ENCODE measurements at regions not wholly inside any gene's neighbourhood (a gene's known extent, or its start where the extent isn't known, plus 50 kb on each side); places are given as distances from the start of the nearest gene placed in this dataset.

- Histone ChIP-seq H3K9ac (ENCODE audit: low read depth in 1 of 2, low read length in 2 of 2) (no peak overlapping the region), H3K27ac (ENCODE audit: low read depth, low read length) (no peak overlapping the region), H3K4me3 (ENCODE audit: low read depth in 1 of 2, low read length in 2 of 2) (no peak overlapping the region), H3K9me3 (ENCODE audit: control insufficient read depth in 1 of 2, low read length in 2 of 2) (peaks cover 3 to 5% of the 10 kb centered on the region in 2 donors), H3K36me3 (ENCODE audit: control insufficient read depth in 1 of 2, insufficient read depth in 2 of 2, low read length in 2 of 2) (no peaks in the 10 kb centered on the region), H3K27me3 (ENCODE audit: control insufficient read depth in 1 of 2, insufficient read depth in 2 of 2, low read length in 2 of 2) (no peaks in the 10 kb centered on the region), H3K4me1 (ENCODE audit: control insufficient read depth in 1 of 2, insufficient read depth in 2 of 2, low read length in 2 of 2) (no peaks in the 10 kb centered on the region)
These were observed 72.0 kb upstream of the TOX3 start for GRCh38 chr16:52618753-52619497.

DNA sequence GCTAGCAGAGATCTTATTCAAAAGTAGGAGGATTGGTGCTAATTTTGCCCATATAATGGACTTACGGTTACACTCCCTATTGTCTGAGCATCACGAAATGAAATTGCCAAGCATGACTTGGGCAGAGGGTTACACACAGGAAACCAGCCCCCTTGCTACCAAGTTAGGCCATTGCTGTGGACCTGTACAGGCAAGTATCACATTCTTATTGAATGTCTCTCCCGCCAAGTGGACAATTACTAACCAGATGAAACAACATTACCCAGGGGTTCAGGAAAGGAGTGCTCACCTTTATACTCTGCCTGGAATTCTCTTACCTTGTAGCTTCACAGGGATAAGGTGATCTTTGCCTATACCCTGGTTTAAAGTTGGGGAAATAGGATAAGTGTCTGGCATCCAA is 70.6 kb upstream of the TOX3 start:
- Histone ChIP-seq H3K36me3 (ENCODE audit: control insufficient read depth in 1 of 2, insufficient read depth in 2 of 2, low read length in 2 of 2) (no peaks in the 10 kb centered on the region), H3K27ac (ENCODE audit: low read depth, low read length) (no peak overlapping the region), H3K9me3 (ENCODE audit: control insufficient read depth in 1 of 2, low read length in 2 of 2) (peaks cover 3 to 5% of the 10 kb centered on the region in 2 donors), H3K27me3 (ENCODE audit: control insufficient read depth in 1 of 2, insufficient read depth in 2 of 2, low read length in 2 of 2) (no peaks in the 10 kb centered on the region), H3K4me3 (ENCODE audit: low read depth in 1 of 2, low read length in 2 of 2) (no peak overlapping the region), H3K9ac (ENCODE audit: low read depth in 1 of 2, low read length in 2 of 2) (no peak overlapping the region), H3K4me1 (ENCODE audit: control insufficient read depth in 1 of 2, insufficient read depth in 2 of 2, low read length in 2 of 2) (peaks cover 0 to 2% of the 10 kb centered on the region in 2 donors)

- Histone ChIP-seq H3K4me3 (ENCODE audit: low read depth in 1 of 2, low read length in 2 of 2) (no peak overlapping the region), H3K9me3 (ENCODE audit: control insufficient read depth in 1 of 2, low read length in 2 of 2) (no peaks in the 10 kb centered on the region), H3K4me1 (ENCODE audit: control insufficient read depth in 1 of 2, insufficient read depth in 2 of 2, low read length in 2 of 2) (peaks cover 4 to 29% of the 10 kb centered on the region in 2 donors)
These were observed 66.6 kb upstream of the TOX3 start for GRCh38 chr16:52613508-52613907.

GRCh38 chr16:52611817-52612673 is 65.1 kb upstream of the TOX3 start:
- H3K4me3 ChIP-seq (ENCODE audit: low read depth in 1 of 2, low read length in 2 of 2), result peak overlapping the region; percentile 21 to 25
- H3K9ac ChIP-seq (ENCODE audit: low read depth in 1 of 2, low read length in 2 of 2), result no peak overlapping the region
- H3K4me1 ChIP-seq (ENCODE audit: control insufficient read depth in 1 of 2, insufficient read depth in 2 of 2, low read length in 2 of 2), result peaks cover 6 to 32% of the 10 kb centered on the region in 2 donors
- H3K9me3 ChIP-seq (ENCODE audit: control insufficient read depth in 1 of 2, low read length in 2 of 2), result no peaks in the 10 kb centered on the region
- no peak overlapping the region for H3K27ac ChIP-seq (ENCODE audit: low read depth, low read length)
- H3K36me3 ChIP-seq (ENCODE audit: control insufficient read depth in 1 of 2, insufficient read depth in 2 of 2, low read length in 2 of 2), result no peaks in the 10 kb centered on the region
- no peaks in the 10 kb centered on the region for H3K27me3 ChIP-seq (ENCODE audit: control insufficient read depth in 1 of 2, insufficient read depth in 2 of 2, low read length in 2 of 2)

More at GRCh38 chr16:52613508-52613907, 66.6 kb upstream of the TOX3 start:
- H3K36me3 ChIP-seq (ENCODE audit: control insufficient read depth in 1 of 2, insufficient read depth in 2 of 2, low read length in 2 of 2), result no peaks in the 10 kb centered on the region
- no peaks in the 10 kb centered on the region for H3K27me3 ChIP-seq (ENCODE audit: control insufficient read depth in 1 of 2, insufficient read depth in 2 of 2, low read length in 2 of 2)
- no peak overlapping the region for H3K9ac ChIP-seq (ENCODE audit: low read depth in 1 of 2, low read length in 2 of 2)
- H3K27ac ChIP-seq (ENCODE audit: low read depth, low read length), result no peak overlapping the region

GRCh38 chr16:52603015-52603414 is 56.1 kb upstream of the TOX3 start:
- Histone ChIP-seq H3K27ac (ENCODE audit: low read depth, low read length) (no peak overlapping the region), H3K9ac (ENCODE audit: low read depth in 1 of 2, low read length in 2 of 2) (no peak overlapping the region), H3K4me1 (ENCODE audit: control insufficient read depth in 1 of 2, insufficient read depth in 2 of 2, low read length in 2 of 2) (peaks cover 10 to 22% of the 10 kb centered on the region in 2 donors)

GRCh38 chr16:52597772-52598483 is 51.0 kb upstream of the TOX3 start:
- Histone ChIP-seq H3K27me3 (ENCODE audit: control insufficient read depth in 1 of 2, insufficient read depth in 2 of 2, low read length in 2 of 2) (no peaks in the 10 kb centered on the region), H3K4me1 (ENCODE audit: control insufficient read depth in 1 of 2, insufficient read depth in 2 of 2, low read length in 2 of 2) (peaks cover 13 to 17% of the 10 kb centered on the region in 2 donors), H3K4me3 (ENCODE audit: low read depth in 1 of 2, low read length in 2 of 2) (no peak overlapping the region), H3K9me3 (ENCODE audit: control insufficient read depth in 1 of 2, low read length in 2 of 2) (no peaks in the 10 kb centered on the region), H3K27ac (ENCODE audit: low read depth, low read length) (no peak overlapping the region), H3K9ac (ENCODE audit: low read depth in 1 of 2, low read length in 2 of 2) (no peak overlapping the region), H3K36me3 (ENCODE audit: control insufficient read depth in 1 of 2, insufficient read depth in 2 of 2, low read length in 2 of 2) (no peaks in the 10 kb centered on the region)

More at GRCh38 chr16:52603015-52603414, 56.1 kb upstream of the TOX3 start:
- Histone ChIP-seq H3K27me3 (ENCODE audit: control insufficient read depth in 1 of 2, insufficient read depth in 2 of 2, low read length in 2 of 2) (no peaks in the 10 kb centered on the region), H3K4me3 (ENCODE audit: low read depth in 1 of 2, low read length in 2 of 2) (no peak overlapping the region), H3K9me3 (ENCODE audit: control insufficient read depth in 1 of 2, low read length in 2 of 2) (no peaks in the 10 kb centered on the region), H3K36me3 (ENCODE audit: control insufficient read depth in 1 of 2, insufficient read depth in 2 of 2, low read length in 2 of 2) (no peaks in the 10 kb centered on the region)

DNA sequence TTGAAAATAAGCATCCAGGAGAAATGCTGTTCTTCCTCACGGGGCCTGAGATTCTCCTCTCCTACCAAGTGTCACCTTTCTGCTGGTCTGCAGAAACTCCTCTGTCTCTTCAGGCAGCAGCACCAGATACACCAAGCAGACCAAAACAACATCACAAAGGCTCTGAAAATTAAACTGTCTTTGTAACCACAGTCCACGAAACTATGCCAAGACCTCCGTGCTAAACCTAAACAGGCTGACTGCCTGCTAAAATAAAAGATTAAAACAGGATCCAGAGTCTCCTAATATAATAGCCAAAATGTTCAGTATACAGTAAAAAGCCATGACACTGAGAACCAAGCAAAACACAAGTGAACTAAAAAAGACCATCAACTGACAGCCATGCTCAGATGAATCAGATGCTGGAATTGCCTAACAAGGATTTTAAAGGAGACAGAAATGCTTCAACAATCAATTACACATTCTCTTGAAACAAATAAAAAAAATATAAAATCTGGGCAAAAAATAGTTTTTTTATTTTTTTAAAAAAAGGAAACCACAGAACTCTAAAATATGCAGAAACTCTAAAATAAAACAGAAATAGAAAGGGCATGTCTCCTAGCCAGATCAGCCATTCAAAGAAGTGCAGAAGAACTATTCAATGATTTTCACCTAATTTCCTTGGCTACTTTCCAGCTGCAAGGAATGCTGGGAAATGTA is 50.3 kb upstream of the TOX3 start:
- Histone ChIP-seq H3K27ac (ENCODE audit: low read depth, low read length) (no peak overlapping the region), H3K9me3 (ENCODE audit: control insufficient read depth in 1 of 2, low read length in 2 of 2) (no peaks in the 10 kb centered on the region)

More for the DNA sequence above, 50.3 kb upstream of the TOX3 start:
- Histone ChIP-seq H3K9ac (ENCODE audit: low read depth in 1 of 2, low read length in 2 of 2) (no peak overlapping the region), H3K36me3 (ENCODE audit: control insufficient read depth in 1 of 2, insufficient read depth in 2 of 2, low read length in 2 of 2) (no peaks in the 10 kb centered on the region), H3K27me3 (ENCODE audit: control insufficient read depth in 1 of 2, insufficient read depth in 2 of 2, low read length in 2 of 2) (no peaks in the 10 kb centered on the region), H3K4me3 (ENCODE audit: low read depth in 1 of 2, low read length in 2 of 2) (no peak overlapping the region), H3K4me1 (ENCODE audit: control insufficient read depth in 1 of 2, insufficient read depth in 2 of 2, low read length in 2 of 2) (peaks cover 13 to 15% of the 10 kb centered on the region in 2 donors)

Measured in duodenal mucosa (tissue), 2 donors.